Ishikawa (cell line): ENCODE measurements at regions not wholly inside any gene's neighbourhood (a gene's known extent, or its start where the extent isn't known, plus 50 kb on each side); places are given as distances from the start of the nearest gene placed in this dataset.

Experiments
- CEBPB ChIP-seq: IDR thresholded peaks from 2 replicates; pipeline ENCODE4 v1.6.1; 2012
- CREB1 ChIP-seq: IDR thresholded peaks from 2 replicates; pipeline ENCODE4 v1.6.1; 2012; ENCODE audit warnings: low read depth
- EGR1 ChIP-seq: IDR thresholded peaks from 2 replicates; pipeline ENCODE4 v1.6.1; 2012
- EP300 ChIP-seq: IDR thresholded peaks from 2 replicates; pipeline ENCODE4 v1.6.1; 2012; ENCODE audit warnings: borderline replicate concordance
- FOXM1 ChIP-seq: IDR thresholded peaks from 2 replicates; pipeline ENCODE4 v1.6.1; 2012; ENCODE audit warnings: low read depth, borderline replicate concordance
- NFIC ChIP-seq: IDR thresholded peaks from 2 replicates; pipeline ENCODE4 v1.6.1; 2012
- RAD21 ChIP-seq: IDR thresholded peaks from 2 replicates; pipeline ENCODE4 v1.6.1; 2012; ENCODE audit warnings: low read depth
- TAF1 ChIP-seq: IDR thresholded peaks from 2 replicates; pipeline ENCODE4 v1.6.1; 2012; ENCODE audit warnings: low read depth, mild to moderate bottlenecking
- TCF12 ChIP-seq: IDR thresholded peaks from 2 replicates; pipeline ENCODE4 v1.6.1; 2012; ENCODE audit warnings: low read depth
- TEAD4 ChIP-seq: IDR thresholded peaks from 2 replicates; pipeline ENCODE4 v1.6.1; 2012
- USF1 ChIP-seq: IDR thresholded peaks from 2 replicates; pipeline ENCODE4 v1.6.1; 2012
- YY1 ChIP-seq: IDR thresholded peaks from 2 replicates; pipeline ENCODE4 v1.6.1; 2012; ENCODE audit warnings: low read depth
- ZBTB7A ChIP-seq: IDR thresholded peaks from 2 replicates; pipeline ENCODE4 v1.6.1; 2012; ENCODE audit warnings: low read depth
- TF ChIP-seq, protein P1 (sequence below): IDR thresholded peaks from 2 replicates; pipeline ENCODE4 v1.6.1; 2012; ENCODE audit warnings: low read depth, mild to moderate bottlenecking
- TF ChIP-seq, protein P2 (sequence below): IDR thresholded peaks from 2 replicates; pipeline ENCODE4 v1.6.1; 2012

DNA sequence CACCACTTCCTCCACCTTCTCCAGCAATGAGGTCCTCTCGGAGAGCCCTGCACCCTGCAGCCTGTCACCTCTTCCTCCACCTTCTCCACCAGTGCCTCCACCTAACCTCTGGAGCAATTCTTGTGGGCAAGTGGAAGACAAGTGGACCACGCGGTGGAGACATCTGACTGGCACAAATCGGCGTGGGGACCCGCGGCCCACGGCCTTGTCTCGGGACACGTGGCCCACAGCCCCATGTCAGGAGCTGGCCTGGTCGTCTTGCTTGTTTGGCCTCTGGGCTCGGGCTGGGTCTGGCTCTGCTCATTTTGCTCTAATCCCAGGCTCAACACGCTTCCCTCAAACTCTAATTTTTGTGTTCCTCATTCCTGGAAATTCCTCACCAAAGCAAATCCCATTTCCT lies 393.1 kb upstream of the IRX1 start:
- TF ChIP-seq CREB1 (no peak), TCF12 (no peak), NFIC (no peak), EGR1 (no peak), CEBPB (no peak), ZBTB7A (no peak), TEAD4 (no peak), USF1 (no peak), FOXM1 (no peak), TAF1 (no peak), EP300 (no peak), YY1 (no peak), RAD21 (no peak)
- TF ChIP-seq, protein P1, sequence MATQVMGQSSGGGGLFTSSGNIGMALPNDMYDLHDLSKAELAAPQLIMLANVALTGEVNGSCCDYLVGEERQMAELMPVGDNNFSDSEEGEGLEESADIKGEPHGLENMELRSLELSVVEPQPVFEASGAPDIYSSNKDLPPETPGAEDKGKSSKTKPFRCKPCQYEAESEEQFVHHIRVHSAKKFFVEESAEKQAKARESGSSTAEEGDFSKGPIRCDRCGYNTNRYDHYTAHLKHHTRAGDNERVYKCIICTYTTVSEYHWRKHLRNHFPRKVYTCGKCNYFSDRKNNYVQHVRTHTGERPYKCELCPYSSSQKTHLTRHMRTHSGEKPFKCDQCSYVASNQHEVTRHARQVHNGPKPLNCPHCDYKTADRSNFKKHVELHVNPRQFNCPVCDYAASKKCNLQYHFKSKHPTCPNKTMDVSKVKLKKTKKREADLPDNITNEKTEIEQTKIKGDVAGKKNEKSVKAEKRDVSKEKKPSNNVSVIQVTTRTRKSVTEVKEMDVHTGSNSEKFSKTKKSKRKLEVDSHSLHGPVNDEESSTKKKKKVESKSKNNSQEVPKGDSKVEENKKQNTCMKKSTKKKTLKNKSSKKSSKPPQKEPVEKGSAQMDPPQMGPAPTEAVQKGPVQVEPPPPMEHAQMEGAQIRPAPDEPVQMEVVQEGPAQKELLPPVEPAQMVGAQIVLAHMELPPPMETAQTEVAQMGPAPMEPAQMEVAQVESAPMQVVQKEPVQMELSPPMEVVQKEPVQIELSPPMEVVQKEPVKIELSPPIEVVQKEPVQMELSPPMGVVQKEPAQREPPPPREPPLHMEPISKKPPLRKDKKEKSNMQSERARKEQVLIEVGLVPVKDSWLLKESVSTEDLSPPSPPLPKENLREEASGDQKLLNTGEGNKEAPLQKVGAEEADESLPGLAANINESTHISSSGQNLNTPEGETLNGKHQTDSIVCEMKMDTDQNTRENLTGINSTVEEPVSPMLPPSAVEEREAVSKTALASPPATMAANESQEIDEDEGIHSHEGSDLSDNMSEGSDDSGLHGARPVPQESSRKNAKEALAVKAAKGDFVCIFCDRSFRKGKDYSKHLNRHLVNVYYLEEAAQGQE = no peak
- TF ChIP-seq, protein P2, sequence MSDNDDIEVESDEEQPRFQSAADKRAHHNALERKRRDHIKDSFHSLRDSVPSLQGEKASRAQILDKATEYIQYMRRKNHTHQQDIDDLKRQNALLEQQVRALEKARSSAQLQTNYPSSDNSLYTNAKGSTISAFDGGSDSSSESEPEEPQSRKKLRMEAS = no peak

- TF ChIP-seq NFIC (no peak), USF1 (no peak), ZBTB7A (no peak), CEBPB (no peak), RAD21 (no peak), EGR1 (no peak), YY1 (no peak), EP300 (no peak), FOXM1 (no peak), TCF12 (no peak), CREB1 (no peak), TAF1 (no peak), TEAD4 (no peak)
- TF ChIP-seq, protein P1 = no peak
- TF ChIP-seq, protein P2 = no peak
These were observed 393.7 kb upstream of the IRX1 start for GRCh38 chr5:3201941-3202340.

- TF ChIP-seq CEBPB = no peak
- no peak for TF ChIP-seq TCF12
- TF ChIP-seq, protein P1 = no peak
- TF ChIP-seq ZBTB7A = no peak
- no peak for TF ChIP-seq CREB1
- TF ChIP-seq, protein P2 = no peak
These were observed 394.5 kb upstream of the IRX1 start for GRCh38 chr5:3201121-3201520.

DNA sequence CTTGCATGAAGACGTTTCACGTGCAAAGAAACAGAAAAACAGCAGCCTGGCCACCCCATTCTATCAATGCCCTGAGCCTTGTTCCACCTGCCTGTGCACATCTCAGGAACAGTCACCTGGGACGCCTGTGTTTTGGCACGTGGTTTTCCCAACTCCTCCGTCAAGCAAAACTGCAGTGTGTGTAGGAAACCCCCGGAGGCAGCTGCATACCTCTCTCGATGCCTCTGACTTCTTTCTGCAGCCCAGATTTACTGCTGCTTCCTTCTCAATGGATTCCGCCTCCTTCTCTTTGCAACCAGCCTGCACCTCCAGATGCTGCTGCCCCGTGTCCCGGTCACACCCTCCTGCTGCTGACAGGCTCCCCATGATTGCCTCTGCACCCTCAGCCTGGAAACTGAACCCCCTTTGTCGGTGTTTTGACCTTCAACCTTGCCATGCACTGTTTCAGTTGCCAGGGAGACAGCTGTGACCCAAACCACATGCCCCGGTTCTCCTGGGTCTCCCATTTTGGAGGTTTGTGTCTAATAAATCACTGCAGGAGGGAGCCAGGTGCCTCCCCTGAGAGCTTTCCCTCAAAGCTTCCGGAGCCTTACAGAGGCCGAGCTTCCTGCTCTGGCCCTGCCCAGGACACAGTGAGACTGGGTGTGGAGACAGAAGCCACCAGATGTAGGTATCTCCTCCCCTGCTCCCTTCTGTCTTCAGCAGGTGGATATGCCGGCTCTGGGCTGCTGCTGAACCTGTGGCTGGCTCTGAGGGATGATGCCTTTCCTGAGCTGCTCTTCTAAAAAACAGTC lies 395.5 kb upstream of the IRX1 start:
- TF ChIP-seq RAD21 (no peak), TAF1 (no peak), USF1 (no peak), EGR1 (no peak), TEAD4 (no peak), CREB1 (no peak), YY1 (no peak), TCF12 (no peak), NFIC (no peak), EP300 (no peak), ZBTB7A (no peak), CEBPB (no peak), FOXM1 (no peak)
- TF ChIP-seq, protein P2 = no peak
- TF ChIP-seq, protein P1 = no peak
